ENCODE measurements at regions not wholly inside any gene's neighbourhood (a gene's known extent, or its start where the extent isn't known, plus 50 kb on each side); places are given as distances from the start of the nearest gene placed in this dataset.
"Not testable (repeated sequence)": the region's sequence is repeated elsewhere in the genome, so short reads cannot be mapped to it uniquely, and the experiment has no call there.

- DNase-seq (ENCODE audit: low spot score in 2 of 2); H3K36me3 ChIP-seq; H3K4me3 ChIP-seq; H3K27ac ChIP-seq; H3K4me1 ChIP-seq; H3K9me3 ChIP-seq: not testable (repeated sequence)
- whole genome bisulfite sequencing, 2 donors, result 41 to 58% methylated on average over 14 of the region's 32 CpGs
- H3K27me3 ChIP-seq, result peaks cover 0 to 22% of the 10 kb centered on the region in 2 donors
These were observed 58.9 kb downstream of the GOLGA6L7 start for GRCh38 chr15:28789401-28790114.

- H3K4me1 ChIP-seq; DNase-seq (ENCODE audit: low spot score in 2 of 2); H3K27ac ChIP-seq; H3K9me3 ChIP-seq; H3K36me3 ChIP-seq: not testable (repeated sequence)
- Histone ChIP-seq H3K4me3 (peak overlapping the region in 1 of 4 donors; percentile 37), H3K27me3 (peaks cover 0 to 22% of the 10 kb centered on the region in 2 donors)
- WGBS, 2 donors, result 9 to 11% methylated on average over 29 of the region's 78 CpGs
These were observed 59.6 kb downstream of the GOLGA6L7 start for GRCh38 chr15:28788649-28789400.

DNA sequence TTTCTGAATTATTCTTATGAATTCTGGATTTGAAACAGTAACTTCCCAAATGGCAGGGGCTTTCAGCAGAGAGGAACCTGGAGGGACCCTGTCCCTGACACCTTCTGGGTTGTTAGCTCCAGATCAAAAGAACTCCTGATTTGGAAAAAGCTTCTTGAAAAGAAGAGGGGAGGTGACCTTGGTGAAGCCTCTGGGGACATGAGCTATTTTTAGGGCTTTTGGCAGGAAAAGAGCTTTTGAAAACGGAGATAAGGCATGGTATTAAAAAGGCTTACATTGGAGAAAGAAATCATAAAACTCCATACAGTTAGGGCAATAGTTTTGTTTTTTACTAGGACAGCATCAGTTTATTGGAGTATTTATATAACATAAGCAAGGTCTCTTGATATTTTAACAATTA, 60.3 kb downstream of the GOLGA6L7 start:
- not testable (repeated sequence) for H3K36me3 ChIP-seq; DNase-seq (ENCODE audit: low spot score in 2 of 2); H3K4me3 ChIP-seq; H3K4me1 ChIP-seq; H3K27ac ChIP-seq; H3K9me3 ChIP-seq
- H3K27me3 ChIP-seq, result peaks cover 0 to 22% of the 10 kb centered on the region in 2 donors
- WGBS, 2 donors, result 7 to 15% methylated on average over 1 of the region's 1 CpG

- H3K27me3 ChIP-seq, result peaks cover 0 to 16% of the 10 kb centered on the region in 2 donors
- H3K9me3 ChIP-seq, result peaks cover 0 to 3% (median 0%) of the 10 kb centered on the region in 4 donors
- no peak overlapping the region for H3K4me3 ChIP-seq
- TF ChIP-seq EP300 (IDR thresholded peaks at IDR 0.05) (no peak), CTCF (IDR thresholded peaks at IDR 0.05) (no peak), POLR2A (IDR thresholded peaks at IDR 0.05) (no peak)
- peaks cover 0 to 8% (median 0%) of the 10 kb centered on the region in 4 donors for H3K4me1 ChIP-seq
- no peak for DNase-seq (ENCODE audit: low spot score in 2 of 2)
- H3K27ac ChIP-seq, result no peak overlapping the region
- 70 to 71% methylated on average over 1 of the region's 1 CpG for WGBS, 2 donors
- H3K36me3 ChIP-seq, result no peaks in the 10 kb centered on the region
These were observed 61.9 kb downstream of the GOLGA6L7 start for GRCh38 chr15:28786521-28786920.

GRCh38 chr15:28784347-28785163, 63.9 kb downstream of the GOLGA6L7 start:
- H3K27ac ChIP-seq, result not testable (repeated sequence)

DNA sequence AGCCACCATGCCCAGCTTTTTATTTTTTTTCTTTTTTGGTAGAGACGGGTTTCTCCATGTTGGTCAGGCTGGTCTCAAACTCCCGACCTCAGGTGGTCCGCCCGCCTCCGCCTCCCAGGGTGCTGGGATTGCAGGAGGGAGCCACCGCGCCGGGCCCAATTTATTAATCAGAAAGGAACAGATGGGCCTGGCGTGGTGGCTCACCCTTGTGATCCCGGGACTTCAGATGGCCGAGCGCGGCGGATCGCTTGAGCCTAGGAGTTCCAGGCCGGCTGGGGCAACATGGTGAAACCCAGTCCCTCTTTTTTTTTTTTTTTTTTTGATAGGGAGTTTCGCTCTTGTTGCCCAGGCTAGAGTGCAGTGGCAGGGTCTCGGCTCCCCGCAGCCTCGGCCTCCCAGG, 64.6 kb downstream of the GOLGA6L7 start:
- no peak overlapping the region for H3K4me3 ChIP-seq
- DNase-seq (ENCODE audit: low spot score in 2 of 2), result no peak
- TF ChIP-seq POLR2A (IDR thresholded peaks at IDR 0.05), result no peak
- TF ChIP-seq EP300 (IDR thresholded peaks at IDR 0.05), result no peak
- TF ChIP-seq CTCF (IDR thresholded peaks at IDR 0.05), result no peak
- WGBS, 2 donors, result 95 to 99% methylated on average over 20 of the region's 20 CpGs
- peaks cover 0 to 8% (median 0%) of the 10 kb centered on the region in 4 donors for H3K4me1 ChIP-seq
- H3K27ac ChIP-seq, result no peak overlapping the region
- H3K27me3 ChIP-seq, result peaks cover 0 to 7% of the 10 kb centered on the region in 2 donors
- peaks cover 0 to 3% (median 0%) of the 10 kb centered on the region in 4 donors for H3K9me3 ChIP-seq
- no peaks in the 10 kb centered on the region for H3K36me3 ChIP-seq

More at GRCh38 chr15:28784347-28785163, 63.9 kb downstream of the GOLGA6L7 start:
- not testable (repeated sequence) for H3K9me3 ChIP-seq; H3K4me1 ChIP-seq; H3K4me3 ChIP-seq; DNase-seq (ENCODE audit: low spot score in 2 of 2); H3K27me3 ChIP-seq; H3K36me3 ChIP-seq
- 94 to 96% methylated on average over 39 of the region's 39 CpGs for WGBS, 2 donors

GRCh38 chr15:28783466-28783865, 65.0 kb downstream of the GOLGA6L7 start:
- 97 to 98% methylated on average over 21 of the region's 21 CpGs for WGBS, 2 donors
- no peaks in the 10 kb centered on the region for H3K36me3 ChIP-seq
- no peak overlapping the region for H3K27ac ChIP-seq
- peaks cover 0 to 3% (median 0%) of the 10 kb centered on the region in 4 donors for H3K9me3 ChIP-seq
- peaks cover 0 to 3% (median 0%) of the 10 kb centered on the region in 4 donors for H3K4me1 ChIP-seq
- H3K27me3 ChIP-seq, result peaks cover 0 to 3% of the 10 kb centered on the region in 2 donors
- H3K4me3 ChIP-seq, result no peak overlapping the region
- TF ChIP-seq POLR2A (IDR thresholded peaks at IDR 0.05), result no peak
- TF ChIP-seq EP300 (IDR thresholded peaks at IDR 0.05), result no peak
- no peak for TF ChIP-seq CTCF (IDR thresholded peaks at IDR 0.05)
- no peak for DNase-seq (ENCODE audit: low spot score in 2 of 2)

- DNase-seq (ENCODE audit: low spot score in 2 of 2); H3K27me3 ChIP-seq; H3K9me3 ChIP-seq; H3K4me1 ChIP-seq; H3K36me3 ChIP-seq; H3K4me3 ChIP-seq; H3K27ac ChIP-seq: not testable (repeated sequence)
- 90 to 92% methylated on average over 2 of the region's 2 CpGs for WGBS, 2 donors
These were observed 66.2 kb upstream of the GOLGA8M start for GRCh38 chr15:28778397-28778796.

DNA sequence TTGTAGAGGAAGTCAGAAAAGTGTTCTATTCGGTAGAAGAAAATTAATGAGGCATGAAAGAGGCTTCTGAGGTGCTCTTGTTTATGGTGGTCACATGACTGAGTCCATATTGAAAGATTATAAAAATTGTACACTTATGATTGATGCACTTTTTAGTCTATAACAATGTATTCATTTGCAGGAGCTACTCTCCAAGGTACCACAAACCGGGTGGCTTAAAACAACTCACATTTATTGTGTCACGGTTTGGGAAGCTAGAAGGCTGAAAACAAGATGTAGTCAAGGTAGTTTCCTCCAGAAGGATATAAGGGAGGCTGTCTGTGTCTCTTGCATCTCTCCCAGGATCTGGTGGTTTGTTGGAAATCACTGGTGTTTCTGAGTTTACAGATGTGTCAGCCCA, 60.6 kb upstream of the GOLGA8M start:
- 48 to 61% methylated on average over 2 to 3 of the region's 3 CpGs for WGBS, 2 donors
- H3K27ac ChIP-seq; H3K4me3 ChIP-seq; H3K36me3 ChIP-seq; H3K27me3 ChIP-seq; H3K9me3 ChIP-seq; DNase-seq (ENCODE audit: low spot score in 2 of 2); H3K4me1 ChIP-seq: not testable (repeated sequence)
